CD4-positive, CD25-positive, alpha-beta regulatory T cell (primary cell): ENCODE measurements at regions not wholly inside any gene's neighbourhood (a gene's known extent, or its start where the extent isn't known, plus 50 kb on each side); places are given as distances from the start of the nearest gene placed in this dataset.

Experiments used
- ATAC-seq, 2 donors: fragments of 150-1000 bp; cut with Tn5 transposase; one replicate each; pipeline ENCODE4 v1.10.0; 2021; ENCODE audit warnings: low read depth in 2 of 2, moderate number of reproducible peaks in 2 of 2, moderate library complexity in 1 of 2
- DNase-seq, 3 donors: peaks; one replicate each; pipeline versions ENCODE4 v3.0.0 to v3.0.0-alpha.2; 2012 to 2022; ENCODE audit warnings: mixed read lengths in 1 of 3
- H3K27ac ChIP-seq: one replicate; pipeline ENCODE4 v1.7.0; 2013; ENCODE audit warnings: mild to moderate bottlenecking, low read length; ENCODE audit not compliant: insufficient read depth, poor library complexity, severe bottlenecking
- H3K27me3 ChIP-seq: one replicate; pipeline ENCODE4 v1.7.0; 2013; ENCODE audit warnings: low read length; ENCODE audit not compliant: control insufficient read depth, insufficient read depth
- H3K36me3 ChIP-seq: one replicate; pipeline ENCODE4 v1.7.0; 2013; ENCODE audit warnings: mild to moderate bottlenecking, low read length, moderate library complexity; ENCODE audit not compliant: control insufficient read depth, insufficient read depth
- H3K4me1 ChIP-seq: 2 replicates; pipeline ENCODE4 v1.7.0; 2013; ENCODE audit warnings: mild to moderate bottlenecking, low read length; ENCODE audit not compliant: insufficient read depth, control insufficient read depth, poor library complexity, severe bottlenecking
- H3K4me3 ChIP-seq: one replicate; pipeline ENCODE4 v1.7.0; 2013; ENCODE audit warnings: low read depth, mild to moderate bottlenecking, low read length, moderate library complexity
- H3K9me3 ChIP-seq, 2 experiments: 1 replicate in 1 of 2; 2 replicates in 1 of 2; pipeline ENCODE4 v1.7.0; 2013; ENCODE audit warnings: low read length in 2 of 2, mild to moderate bottlenecking in 1 of 2, moderate library complexity in 1 of 2; ENCODE audit not compliant: control insufficient read depth in 2 of 2
- H3K27ac Mint-ChIP-seq, 3 donors: one replicate each; pipeline ENCODE4 v1.8.0; 2020 to 2022; ENCODE audit warnings: mild to moderate bottlenecking in 3 of 3, mixed read lengths in 3 of 3, moderate library complexity in 2 of 3
- H3K27me3 Mint-ChIP-seq: one replicate; pipeline ENCODE4 v1.8.0; 2022; ENCODE audit warnings: mild to moderate bottlenecking, mixed read lengths
- H3K36me3 Mint-ChIP-seq: one replicate; pipeline ENCODE4 v1.8.0; 2020; ENCODE audit warnings: mixed read lengths
- H3K4me1 Mint-ChIP-seq, 4 donors: one replicate each; pipeline ENCODE4 v1.8.0; 2020 to 2022; ENCODE audit warnings: mixed read lengths in 4 of 4, mild to moderate bottlenecking in 1 of 4
- H3K4me3 Mint-ChIP-seq, 4 donors: one replicate each; pipeline ENCODE4 v1.8.0; 2020 to 2022; ENCODE audit warnings: mild to moderate bottlenecking in 4 of 4, mixed read lengths in 4 of 4, moderate library complexity in 3 of 4
- H3K9me3 Mint-ChIP-seq, 7 donors: one replicate each; pipeline ENCODE4 v1.8.0; 2020 to 2022; ENCODE audit warnings: mixed read lengths in 7 of 7, mild to moderate bottlenecking in 3 of 7, moderate library complexity in 2 of 7

- H3K27ac Mint-ChIP-seq = no peak overlapping the region
- H3K9me3 ChIP-seq = no peaks in the 10 kb centered on the region
- H3K4me3 ChIP-seq = no peak overlapping the region
- no peak overlapping the region for H3K4me3 Mint-ChIP-seq
- H3K27ac ChIP-seq = no peak overlapping the region
- DNase-seq (no peak), ATAC-seq (no peak)
- H3K36me3 ChIP-seq = no peaks in the 10 kb centered on the region
- no peaks in the 10 kb centered on the region for H3K4me1 ChIP-seq
- H3K9me3 Mint-ChIP-seq = peaks cover 0 to 6% (median under 1%) of the 10 kb centered on the region in 7 donors
- H3K27me3 Mint-ChIP-seq = no peaks in the 10 kb centered on the region
- H3K27me3 ChIP-seq = no peaks in the 10 kb centered on the region
- peaks cover 0 to 5% (median 0%) of the 10 kb centered on the region in 4 donors for H3K4me1 Mint-ChIP-seq
- no peaks in the 10 kb centered on the region for H3K36me3 Mint-ChIP-seq
Measured at GRCh38 chr1:95948023-95948422, 714.0 kb downstream of the RWDD3 start.

- no peaks in the 10 kb centered on the region for H3K36me3 Mint-ChIP-seq
- H3K4me3 Mint-ChIP-seq = peak overlapping the region in 1 of 4 donors; percentile 52
- peaks cover 0 to 6% (median 0%) of the 10 kb centered on the region in 7 donors for H3K9me3 Mint-ChIP-seq
- no peak overlapping the region for H3K27ac Mint-ChIP-seq
- no peaks in the 10 kb centered on the region for H3K27me3 ChIP-seq
- H3K27ac ChIP-seq = no peak overlapping the region
- no peaks in the 10 kb centered on the region for H3K27me3 Mint-ChIP-seq
- DNase-seq (no peak), ATAC-seq (no peak)
- no peaks in the 10 kb centered on the region for H3K9me3 ChIP-seq
- peaks cover 0 to 5% (median 0%) of the 10 kb centered on the region in 4 donors for H3K4me1 Mint-ChIP-seq
- H3K4me3 ChIP-seq = no peak overlapping the region
- no peaks in the 10 kb centered on the region for H3K4me1 ChIP-seq
- no peaks in the 10 kb centered on the region for H3K36me3 ChIP-seq
Measured at GRCh38 chr1:95951371-95952102, 717.5 kb downstream of the RWDD3 start.

- Mint-ChIP-seq H3K4me3 (no peak overlapping the region), H3K27me3 (no peaks in the 10 kb centered on the region), H3K27ac (no peak overlapping the region), H3K4me1 (peaks cover 0 to 5% (median 0%) of the 10 kb centered on the region in 4 donors), H3K36me3 (no peaks in the 10 kb centered on the region), H3K9me3 (peaks cover 0 to 7% (median 2%) of the 10 kb centered on the region in 7 donors)
- H3K27me3 ChIP-seq = no peaks in the 10 kb centered on the region
- no peak for DNase-seq
- H3K4me3 ChIP-seq = no peak overlapping the region
- H3K27ac ChIP-seq = no peak overlapping the region
- H3K36me3 ChIP-seq = no peaks in the 10 kb centered on the region
- H3K4me1 ChIP-seq = no peaks in the 10 kb centered on the region
- no peaks in the 10 kb centered on the region for H3K9me3 ChIP-seq
- no peak for ATAC-seq
Measured at GRCh38 chr1:95953015-95953414, 719.0 kb downstream of the RWDD3 start.

GRCh38 chr1:95954585-95954984 is 720.6 kb downstream of the RWDD3 start:
- no peaks in the 10 kb centered on the region for H3K27me3 Mint-ChIP-seq
- peaks cover 0 to 5% (median 0%) of the 10 kb centered on the region in 4 donors for H3K4me1 Mint-ChIP-seq
- no peaks in the 10 kb centered on the region for H3K36me3 Mint-ChIP-seq
- DNase-seq (no peak), ATAC-seq (no peak)
- no peak overlapping the region for H3K4me3 ChIP-seq
- no peaks in the 10 kb centered on the region for H3K27me3 ChIP-seq
- no peak overlapping the region for H3K4me3 Mint-ChIP-seq
- peaks cover 0 to 15% (median 2%) of the 10 kb centered on the region in 7 donors for H3K9me3 Mint-ChIP-seq
- H3K27ac Mint-ChIP-seq = no peak overlapping the region
- H3K4me1 ChIP-seq = no peaks in the 10 kb centered on the region
- H3K36me3 ChIP-seq = no peaks in the 10 kb centered on the region
- H3K9me3 ChIP-seq = peaks cover 0 to under 1% of the 10 kb centered on the region in 2 experiments
- H3K27ac ChIP-seq = no peak overlapping the region

DNA sequence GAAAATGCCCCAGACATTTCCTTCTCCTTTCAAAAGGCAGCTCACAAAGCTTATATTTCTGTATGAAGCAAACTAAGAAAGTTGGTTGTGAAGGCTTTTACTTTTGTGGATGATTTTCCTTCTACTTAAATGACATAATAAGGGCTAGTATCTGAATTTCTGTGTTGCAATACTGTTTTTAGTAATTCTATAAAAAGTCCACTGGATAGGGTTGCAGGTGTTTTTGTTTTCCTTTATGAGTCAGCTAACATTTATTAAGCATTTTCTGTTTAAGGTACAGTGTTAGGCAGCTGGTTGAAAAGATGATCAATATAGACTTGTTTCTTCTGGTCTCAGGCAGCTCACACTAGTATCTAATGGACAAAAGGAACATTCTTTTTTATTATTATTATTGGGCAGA is 722.2 kb downstream of the RWDD3 start:
- H3K9me3 Mint-ChIP-seq = peaks cover under 1 to 21% (median 4%) of the 10 kb centered on the region in 7 donors
- Histone ChIP-seq H3K27ac (no peak overlapping the region), H3K4me3 (no peak overlapping the region), H3K36me3 (no peaks in the 10 kb centered on the region), H3K9me3 (peaks cover 0 to 2% of the 10 kb centered on the region in 2 experiments), H3K4me1 (no peaks in the 10 kb centered on the region), H3K27me3 (no peaks in the 10 kb centered on the region)
- H3K27me3 Mint-ChIP-seq = no peaks in the 10 kb centered on the region
- peaks cover 0 to 5% (median 0%) of the 10 kb centered on the region in 4 donors for H3K4me1 Mint-ChIP-seq
- no peak overlapping the region for H3K27ac Mint-ChIP-seq
- H3K36me3 Mint-ChIP-seq = no peaks in the 10 kb centered on the region
- ATAC-seq (no peak), DNase-seq (no peak)
- H3K4me3 Mint-ChIP-seq = no peak overlapping the region

DNA sequence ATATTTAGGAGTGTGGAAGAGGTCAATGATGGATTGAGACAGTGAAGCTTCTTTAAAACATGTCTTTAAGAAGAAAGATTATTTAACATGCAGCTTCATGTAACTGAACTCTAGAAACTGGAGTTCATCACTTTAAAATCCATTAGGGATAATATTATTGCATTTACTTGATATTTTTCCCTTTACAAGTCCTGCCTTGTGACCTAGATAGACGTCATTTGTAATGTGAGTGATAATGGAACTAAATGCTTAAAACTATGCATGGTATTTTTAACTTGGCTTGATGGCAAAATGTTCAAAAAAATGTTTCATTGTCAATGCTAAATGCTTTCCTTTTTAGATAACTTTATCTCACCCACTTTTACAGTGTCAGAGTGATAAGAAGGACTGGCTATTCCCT is 723.7 kb downstream of the RWDD3 start:
- no peaks in the 10 kb centered on the region for H3K36me3 ChIP-seq
- Mint-ChIP-seq H3K27ac (no peak overlapping the region), H3K36me3 (no peaks in the 10 kb centered on the region), H3K9me3 (peaks cover 1 to 24% (median 7%) of the 10 kb centered on the region in 7 donors), H3K27me3 (no peaks in the 10 kb centered on the region), H3K4me1 (no peaks in the 10 kb centered on the region), H3K4me3 (no peak overlapping the region)
- H3K4me1 ChIP-seq = no peaks in the 10 kb centered on the region
- DNase-seq = no peak
- no peak overlapping the region for H3K27ac ChIP-seq
- no peak overlapping the region for H3K4me3 ChIP-seq
- ATAC-seq = no peak
- H3K9me3 ChIP-seq = peaks cover 0 to 2% of the 10 kb centered on the region in 2 experiments
- no peaks in the 10 kb centered on the region for H3K27me3 ChIP-seq

DNA sequence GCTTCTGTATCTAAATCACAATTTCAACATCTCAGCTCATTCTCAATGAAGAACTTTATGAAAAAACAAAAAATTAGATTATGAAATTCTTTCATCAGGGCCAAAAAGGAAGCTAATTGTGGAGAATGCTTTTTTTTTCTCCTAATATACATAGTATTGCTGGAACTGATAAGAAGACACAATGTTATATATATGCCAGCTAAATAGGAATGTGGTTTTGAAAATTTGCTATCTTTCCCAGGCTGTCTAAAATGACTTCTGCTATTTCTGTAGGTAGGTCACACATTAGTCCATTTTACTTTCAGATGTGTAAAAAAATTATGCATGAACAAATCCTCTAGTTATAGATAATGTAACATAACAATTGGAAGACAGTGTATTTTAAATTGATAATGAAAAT is 732.9 kb downstream of the RWDD3 start:
- ATAC-seq (no peak), DNase-seq (no peak)
- H3K9me3 Mint-ChIP-seq = peaks cover 3 to 37% (median 10%) of the 10 kb centered on the region in 7 donors
- Histone ChIP-seq H3K27me3 (no peaks in the 10 kb centered on the region), H3K4me3 (no peak overlapping the region), H3K27ac (no peak overlapping the region), H3K4me1 (no peaks in the 10 kb centered on the region), H3K9me3 (no peaks in the 10 kb centered on the region), H3K36me3 (no peaks in the 10 kb centered on the region)
- no peaks in the 10 kb centered on the region for H3K36me3 Mint-ChIP-seq
- H3K4me1 Mint-ChIP-seq = no peaks in the 10 kb centered on the region
- no peak overlapping the region for H3K4me3 Mint-ChIP-seq
- no peak overlapping the region for H3K27ac Mint-ChIP-seq
- no peaks in the 10 kb centered on the region for H3K27me3 Mint-ChIP-seq

GRCh38 chr1:95974586-95974985 is 740.6 kb downstream of the RWDD3 start:
- Histone ChIP-seq H3K9me3 (peaks cover 0 to 10% of the 10 kb centered on the region in 2 experiments), H3K27me3 (no peaks in the 10 kb centered on the region), H3K4me1 (no peaks in the 10 kb centered on the region), H3K4me3 (no peak overlapping the region), H3K27ac (no peak overlapping the region), H3K36me3 (no peaks in the 10 kb centered on the region)
- DNase-seq (no peak), ATAC-seq (no peak)
- no peaks in the 10 kb centered on the region for H3K36me3 Mint-ChIP-seq
- no peak overlapping the region for H3K4me3 Mint-ChIP-seq
- H3K4me1 Mint-ChIP-seq = no peaks in the 10 kb centered on the region
- peaks cover 5 to 28% (median 14%) of the 10 kb centered on the region in 7 donors for H3K9me3 Mint-ChIP-seq
- H3K27me3 Mint-ChIP-seq = no peaks in the 10 kb centered on the region
- H3K27ac Mint-ChIP-seq = no peak overlapping the region
